SU-DHL-6 (cell line): ENCODE measurements at regions not wholly inside any gene's neighbourhood (a gene's known extent, or its start where the extent isn't known, plus 50 kb on each side); places are given as distances from the start of the nearest gene placed in this dataset.
"Not testable (repeated sequence)": the region's sequence is repeated elsewhere in the genome, so short reads cannot be mapped to it uniquely, and the experiment has no call there.

Source experiments
- H2AFZ ChIP-seq: fragments of 200-600 bp; sonication (generic); 2 replicates; pipeline ENCODE4 v1.6.1; 2014; ENCODE audit warnings: low read depth, mild to moderate bottlenecking, moderate library complexity, mixed read lengths, antibody characterized with exemption, low read length; ENCODE audit not compliant: severe bottlenecking
- H3F3A ChIP-seq: fragments of 200-600 bp; shearing (Covaris generic); 2 replicates; pipeline ENCODE4 v1.6.0; 2016; ENCODE audit warnings: antibody characterized with exemption, mild to moderate bottlenecking; ENCODE audit not compliant: insufficient read depth
- H3K27ac ChIP-seq: fragments of 200-600 bp; sonication (generic); 2 replicates; pipeline ENCODE4 v1.5.1; 2016; ENCODE audit warnings: low read depth, mild to moderate bottlenecking, low read length, moderate library complexity, mixed read lengths
- H3K27me3 ChIP-seq: fragments of 200-600 bp; sonication (generic), shearing (Covaris generic); 2 replicates; pipeline ENCODE4 v1.6.0; 2014; ENCODE audit warnings: mild to moderate bottlenecking, low read length
- H3K36me3 ChIP-seq: fragments of 200-600 bp; sonication (generic); 2 replicates; pipeline ENCODE4 v1.6.1; 2014; ENCODE audit warnings: mild to moderate bottlenecking, low read length, mixed read lengths
- H3K4me2 ChIP-seq: fragments of 300-600, 200-600 bp; shearing (Covaris generic), sonication (generic); 2 replicates; pipeline ENCODE4 v1.6.0; 2014; ENCODE audit warnings: low read length, low read depth, mild to moderate bottlenecking; ENCODE audit not compliant: poor library complexity, severe bottlenecking
- H3K4me3 ChIP-seq: fragments of 200-600 bp; sonication (generic); 2 replicates; pipeline ENCODE4 v1.5.1; 2014; ENCODE audit warnings: antibody characterized with exemption, low read length, mild to moderate bottlenecking, mixed read lengths; ENCODE audit not compliant: insufficient read depth, poor library complexity, severe bottlenecking
- H3K79me2 ChIP-seq: fragments of 200-600 bp; sonication (generic); 2 replicates; pipeline ENCODE4 v1.6.1; 2014; ENCODE audit warnings: mild to moderate bottlenecking, low read length, moderate library complexity; ENCODE audit not compliant: insufficient read depth
- H3K9ac ChIP-seq: fragments of 200-600 bp; sonication (generic); 2 replicates; pipeline ENCODE4 v1.7.0; 2014; ENCODE audit warnings: mild to moderate bottlenecking, low read length
- H3K9me2 ChIP-seq: fragments of 200-600 bp; sonication (generic); replicated peaks from 2 replicates; pipeline ENCODE4 v1.6.1; 2014; ENCODE audit warnings: low read length; ENCODE audit not compliant: insufficient read depth
- H3K9me3 ChIP-seq: fragments of 200-600 bp; sonication (generic); 2 replicates; pipeline ENCODE4 v1.6.1; 2014; ENCODE audit warnings: low read length, mixed read lengths; ENCODE audit not compliant: insufficient read depth
- H4K20me1 ChIP-seq: fragments of 200-600 bp; sonication (generic); 2 replicates; pipeline ENCODE4 v1.6.1; 2014; ENCODE audit warnings: low read depth, mild to moderate bottlenecking, antibody characterized with exemption, low read length, moderate library complexity, mixed read lengths
- EZH2phosphoT487 ChIP-seq: fragments of 200-600 bp; sonication (generic), shearing (Covaris generic); conservative IDR thresholded peaks from 2 replicates; pipeline ENCODE4 v1.6.1; 2018; ENCODE audit warnings: mild to moderate bottlenecking, antibody characterized with exemption, low read length, moderate library complexity, mixed read lengths
- TF ChIP-seq, protein P1 (sequence below): fragments of 200-600 bp; sonication (generic); IDR thresholded peaks from one replicate; pipeline ENCODE4 v1.5.1; 2017; ENCODE audit warnings: antibody characterized with exemption, mild to moderate bottlenecking, low read length, moderate library complexity; ENCODE audit not compliant: insufficient read depth, poor library complexity, severe bottlenecking

DNA sequence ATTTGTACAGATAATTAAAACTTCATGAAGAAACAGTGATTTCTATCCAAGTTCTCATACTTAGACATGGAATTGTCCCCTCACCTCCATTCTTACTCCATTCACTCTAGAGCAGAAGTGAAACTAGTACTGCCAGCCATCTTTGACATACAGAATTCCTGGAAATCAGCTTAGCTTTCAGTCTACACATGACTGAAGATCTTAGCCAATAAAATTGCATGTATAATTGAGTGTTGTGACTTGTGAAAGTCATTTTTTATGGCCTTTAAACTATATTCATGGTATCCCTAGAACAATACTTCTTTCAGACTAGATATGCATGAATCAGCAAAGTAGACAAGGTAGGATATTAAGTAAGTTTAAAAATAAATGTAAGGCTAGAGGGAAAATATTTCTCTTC is 705.2 kb upstream of the ZNF608 start:
- no peaks in the 10 kb centered on the region for H3K9me2 ChIP-seq
- H3K27me3 ChIP-seq, result no peaks in the 10 kb centered on the region
- no peak overlapping the region for H3K27ac ChIP-seq
- H3K4me2 ChIP-seq, result no peak overlapping the region
- TF ChIP-seq, protein P1, sequence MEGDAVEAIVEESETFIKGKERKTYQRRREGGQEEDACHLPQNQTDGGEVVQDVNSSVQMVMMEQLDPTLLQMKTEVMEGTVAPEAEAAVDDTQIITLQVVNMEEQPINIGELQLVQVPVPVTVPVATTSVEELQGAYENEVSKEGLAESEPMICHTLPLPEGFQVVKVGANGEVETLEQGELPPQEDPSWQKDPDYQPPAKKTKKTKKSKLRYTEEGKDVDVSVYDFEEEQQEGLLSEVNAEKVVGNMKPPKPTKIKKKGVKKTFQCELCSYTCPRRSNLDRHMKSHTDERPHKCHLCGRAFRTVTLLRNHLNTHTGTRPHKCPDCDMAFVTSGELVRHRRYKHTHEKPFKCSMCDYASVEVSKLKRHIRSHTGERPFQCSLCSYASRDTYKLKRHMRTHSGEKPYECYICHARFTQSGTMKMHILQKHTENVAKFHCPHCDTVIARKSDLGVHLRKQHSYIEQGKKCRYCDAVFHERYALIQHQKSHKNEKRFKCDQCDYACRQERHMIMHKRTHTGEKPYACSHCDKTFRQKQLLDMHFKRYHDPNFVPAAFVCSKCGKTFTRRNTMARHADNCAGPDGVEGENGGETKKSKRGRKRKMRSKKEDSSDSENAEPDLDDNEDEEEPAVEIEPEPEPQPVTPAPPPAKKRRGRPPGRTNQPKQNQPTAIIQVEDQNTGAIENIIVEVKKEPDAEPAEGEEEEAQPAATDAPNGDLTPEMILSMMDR, result no peak
- TF ChIP-seq EZH2phosphoT487, result no peak
- H2AFZ ChIP-seq, result no peak overlapping the region
- H3K9ac ChIP-seq, result no peak overlapping the region
- H3K79me2 ChIP-seq, result no peaks in the 10 kb centered on the region
- H3K9me3 ChIP-seq, result no peaks in the 10 kb centered on the region
- H3K4me3 ChIP-seq, result no peak overlapping the region
- no peaks in the 10 kb centered on the region for H3K36me3 ChIP-seq
- H3F3A ChIP-seq, result no peaks in the 10 kb centered on the region
- H4K20me1 ChIP-seq, result no peaks in the 10 kb centered on the region

DNA sequence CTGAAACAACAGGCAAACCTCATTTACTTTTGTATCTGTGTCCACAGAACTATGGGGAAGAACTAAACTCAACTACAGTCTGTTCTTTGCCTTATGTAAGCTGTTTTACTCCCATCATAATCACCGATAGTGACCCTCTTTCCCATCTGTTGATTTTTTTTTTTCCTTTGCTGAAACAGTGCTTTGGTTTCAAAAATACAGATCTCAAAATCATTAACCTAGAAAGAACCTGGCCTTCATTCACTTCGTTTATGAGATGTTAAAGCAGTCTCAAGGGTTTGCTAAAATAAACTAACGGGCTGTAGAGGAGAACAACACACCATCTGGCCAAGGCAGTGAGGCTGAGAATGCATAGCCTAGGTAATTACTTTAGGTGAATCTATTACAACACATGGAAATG is 706.6 kb upstream of the ZNF608 start:
- H3K36me3 ChIP-seq, result no peaks in the 10 kb centered on the region
- no peaks in the 10 kb centered on the region; the same call in 1 of the 2 replicates for H3K9me3 ChIP-seq
- H3K4me2 ChIP-seq, result no peak overlapping the region
- no peaks in the 10 kb centered on the region for H4K20me1 ChIP-seq
- no peaks in the 10 kb centered on the region for H3F3A ChIP-seq
- H3K79me2 ChIP-seq, result no peaks in the 10 kb centered on the region
- H3K27me3 ChIP-seq, result no peaks in the 10 kb centered on the region
- no peak overlapping the region for H2AFZ ChIP-seq
- no peak overlapping the region for H3K9ac ChIP-seq
- H3K27ac ChIP-seq, result no peak overlapping the region
- H3K9me2 ChIP-seq, result no peaks in the 10 kb centered on the region
- TF ChIP-seq, protein P1, result no peak
- TF ChIP-seq EZH2phosphoT487, result no peak
- H3K4me3 ChIP-seq, result no peak overlapping the region

DNA sequence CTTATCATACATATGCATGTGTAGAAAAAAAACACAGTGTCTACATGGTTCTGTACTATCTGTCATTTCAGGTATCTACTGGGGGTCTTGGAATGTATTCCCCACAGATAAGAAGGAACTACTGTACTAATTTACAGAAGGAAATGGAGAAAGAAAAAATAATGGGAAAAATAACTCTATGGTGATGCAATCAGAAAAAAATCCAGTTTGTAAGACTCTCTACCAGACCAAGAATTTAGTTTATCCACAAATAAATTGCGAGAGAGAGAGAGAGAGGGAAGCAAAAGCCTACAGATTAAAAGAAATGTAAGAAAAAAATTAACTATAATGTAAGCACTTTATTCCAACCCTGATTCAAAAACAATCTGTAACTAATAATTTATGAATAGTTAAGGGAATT is 708.6 kb upstream of the ZNF608 start:
- Histone ChIP-seq H3K27me3 (no peaks in the 10 kb centered on the region), H3F3A (no peaks in the 10 kb centered on the region), H4K20me1 (no peaks in the 10 kb centered on the region), H3K9me2 (no peaks in the 10 kb centered on the region), H3K4me2 (no peak overlapping the region), H3K27ac (no peak overlapping the region), H3K9me3 (no peaks in the 10 kb centered on the region; the same call in 1 of the 2 replicates), H3K36me3 (no peaks in the 10 kb centered on the region), H3K4me3 (no peak overlapping the region), H3K79me2 (no peaks in the 10 kb centered on the region), H2AFZ (no peak overlapping the region), H3K9ac (no peak overlapping the region)
- TF ChIP-seq, protein P1, result no peak
- TF ChIP-seq EZH2phosphoT487, result no peak

DNA sequence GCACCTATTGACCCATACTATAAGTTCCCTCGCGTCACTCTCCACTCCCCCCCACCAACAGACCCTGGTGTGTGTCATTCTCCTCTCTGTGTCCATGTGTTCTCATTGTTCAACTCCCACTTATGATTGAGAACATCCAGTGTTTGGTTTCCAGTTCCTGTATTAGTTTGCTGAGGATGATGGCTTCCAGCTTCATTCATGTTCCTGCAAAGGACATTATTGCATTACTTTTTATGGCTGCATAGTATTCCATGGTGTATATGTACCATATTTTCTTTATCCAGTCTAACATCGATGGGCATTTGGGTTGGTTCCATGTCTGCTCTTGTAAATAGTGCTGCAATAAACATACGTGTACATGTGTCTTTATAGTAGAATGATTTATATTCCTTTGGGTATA is 709.6 kb upstream of the ZNF608 start:
- not testable (repeated sequence) for H3K4me2 ChIP-seq, H2AFZ ChIP-seq, H3K27me3 ChIP-seq, H3K4me3 ChIP-seq, H4K20me1 ChIP-seq, H3F3A ChIP-seq, H3K27ac ChIP-seq, H3K36me3 ChIP-seq, H3K9me2 ChIP-seq, H3K9me3 ChIP-seq, H3K79me2 ChIP-seq, H3K9ac ChIP-seq
